Karpas-422 (cell line): ENCODE measurements at regions not wholly inside any gene's neighbourhood (a gene's known extent, or its start where the extent isn't known, plus 50 kb on each side); places are given as distances from the start of the nearest gene placed in this dataset.

Experiments
- DNase-seq: peaks from one replicate; pipeline ENCODE4 v3.0.0-alpha.2; 2015
- H2AFZ ChIP-seq: fragments of 200-600 bp; sonication (generic); 2 replicates; pipeline ENCODE4 v1.6.1; 2014; ENCODE audit warnings: antibody characterized with exemption, low read length, mixed read lengths
- H3K27ac ChIP-seq: fragments of 200-600 bp; sonication (generic); 2 replicates; pipeline ENCODE4 v1.5.1; 2014; ENCODE audit warnings: mild to moderate bottlenecking, low read length, moderate library complexity
- H3K27me3 ChIP-seq: fragments of 200-600 bp; sonication (generic); 2 replicates; pipeline ENCODE4 v1.6.1; 2014; ENCODE audit warnings: low read length, mixed read lengths
- H3K36me3 ChIP-seq: fragments of 200-600 bp; sonication (generic); 2 replicates; pipeline ENCODE4 v1.6.1; 2014; ENCODE audit warnings: low read length, mixed read lengths; ENCODE audit not compliant: insufficient read depth
- H3K4me1 ChIP-seq: fragments of 200-600 bp; sonication (generic); 2 replicates; pipeline ENCODE4 v1.6.1; 2014; ENCODE audit warnings: mild to moderate bottlenecking, low read length, mixed read lengths
- H3K4me2 ChIP-seq: fragments of 200-600 bp; sonication (generic); 2 replicates; pipeline ENCODE4 v1.6.1; 2014; ENCODE audit warnings: low read length, low read depth, mild to moderate bottlenecking; ENCODE audit not compliant: poor library complexity, severe bottlenecking
- H3K4me3 ChIP-seq: fragments of 200-600 bp; sonication (generic); 2 replicates; pipeline ENCODE4 v1.5.1; 2014; ENCODE audit warnings: mild to moderate bottlenecking, antibody characterized with exemption, low read length, mixed read lengths
- H3K79me2 ChIP-seq: fragments of 200-600 bp; sonication (generic); 2 replicates; pipeline ENCODE4 v1.6.1; 2014; ENCODE audit warnings: mild to moderate bottlenecking, low read length, mixed read lengths
- H3K9ac ChIP-seq: fragments of 200-600 bp; sonication (generic); 2 replicates; pipeline ENCODE4 v1.6.0; 2014; ENCODE audit warnings: low read length
- H3K9me2 ChIP-seq: fragments of 200-600 bp; sonication (generic), shearing (Covaris generic); replicated peaks from 2 replicates; pipeline ENCODE4 v1.6.0; 2014; ENCODE audit warnings: mild to moderate bottlenecking, low read length, moderate library complexity; ENCODE audit not compliant: insufficient read depth
- H3K9me3 ChIP-seq: fragments of 300-700, 200-600 bp; sonication (generic); 2 replicates; pipeline ENCODE4 v1.6.1; 2014; ENCODE audit warnings: low read length, mixed read lengths
- H4K20me1 ChIP-seq: fragments of 200-600 bp; sonication (generic); 2 replicates; pipeline ENCODE4 v1.6.1; 2014; ENCODE audit warnings: mild to moderate bottlenecking, antibody characterized with exemption, low read length, low read depth; ENCODE audit not compliant: insufficient read depth

- Histone ChIP-seq H3K9me2 (no peaks in the 10 kb centered on the region), H3K4me3 (no peak overlapping the region), H3K9me3 (no peaks in the 10 kb centered on the region), H2AFZ (no peak overlapping the region), H3K36me3 (no peaks in the 10 kb centered on the region), H3K27ac (no peak overlapping the region), H3K27me3 (no peaks in the 10 kb centered on the region), H3K79me2 (no peaks in the 10 kb centered on the region), H3K4me2 (no peak overlapping the region), H4K20me1 (no peaks in the 10 kb centered on the region), H3K9ac (no peak overlapping the region), H3K4me1 (no peaks in the 10 kb centered on the region)
- no peak for DNase-seq
Measured at GRCh38 chr4:114302472-114302871, 296.1 kb upstream of the UGT8 start.

- H4K20me1 ChIP-seq: no peaks in the 10 kb centered on the region
- DNase-seq: no peak
- H3K27me3 ChIP-seq: no peaks in the 10 kb centered on the region
- H3K79me2 ChIP-seq: no peaks in the 10 kb centered on the region
- H2AFZ ChIP-seq: no peak overlapping the region
- no peaks in the 10 kb centered on the region for H3K9me2 ChIP-seq
- no peak overlapping the region for H3K27ac ChIP-seq
- H3K4me3 ChIP-seq: no peak overlapping the region
- no peaks in the 10 kb centered on the region for H3K4me1 ChIP-seq
- H3K9ac ChIP-seq: no peak overlapping the region
- H3K36me3 ChIP-seq: no peaks in the 10 kb centered on the region
- no peak overlapping the region for H3K4me2 ChIP-seq
- no peaks in the 10 kb centered on the region for H3K9me3 ChIP-seq
Measured at GRCh38 chr4:114304046-114304445, 294.6 kb upstream of the UGT8 start.

DNA sequence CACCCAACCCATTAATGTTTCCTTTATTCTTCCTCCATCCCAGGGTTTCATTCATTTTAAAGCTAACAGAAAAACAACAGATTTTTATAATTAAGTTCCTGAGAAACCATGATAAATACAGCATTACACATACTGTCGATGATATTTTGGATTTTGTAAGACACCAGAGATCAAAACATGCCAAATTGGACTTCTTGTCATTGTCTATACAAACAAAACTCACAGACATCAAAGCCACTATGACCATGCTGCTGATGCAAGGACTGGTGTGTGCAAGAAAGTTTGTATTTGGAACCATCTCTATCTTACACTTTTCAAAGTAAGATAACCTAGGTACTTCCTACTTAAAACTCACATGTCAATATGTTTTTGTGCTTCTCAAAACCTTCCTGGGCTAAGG, 294.0 kb upstream of the UGT8 start:
- Histone ChIP-seq H3K4me2 (no peak overlapping the region), H3K79me2 (no peaks in the 10 kb centered on the region), H3K9me3 (no peaks in the 10 kb centered on the region), H2AFZ (no peak overlapping the region), H3K27ac (no peak overlapping the region), H3K27me3 (no peaks in the 10 kb centered on the region), H3K4me3 (no peak overlapping the region), H3K9ac (no peak overlapping the region), H3K4me1 (no peaks in the 10 kb centered on the region), H3K9me2 (no peaks in the 10 kb centered on the region), H3K36me3 (no peaks in the 10 kb centered on the region), H4K20me1 (no peaks in the 10 kb centered on the region)
- DNase-seq: no peak

DNA sequence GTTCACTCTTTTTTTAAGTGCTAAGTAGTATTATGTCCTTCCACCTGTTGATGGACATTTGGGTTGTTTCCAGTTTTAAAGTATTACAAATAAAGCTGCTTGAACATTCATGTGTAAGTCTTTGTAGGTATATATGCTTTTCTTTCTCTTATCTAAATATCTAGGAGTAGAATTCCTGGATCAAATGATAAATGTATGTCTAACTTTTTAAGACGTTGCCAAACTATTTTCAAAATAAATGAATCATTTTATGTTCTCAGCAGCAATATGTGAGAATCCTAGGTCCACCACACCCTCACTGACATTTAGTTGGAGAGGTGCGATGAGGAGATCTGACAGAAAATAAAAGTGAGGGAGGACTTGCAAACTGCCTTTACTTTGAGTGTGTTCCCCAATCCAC, 291.7 kb upstream of the UGT8 start:
- Histone ChIP-seq H4K20me1 (no peaks in the 10 kb centered on the region), H3K27ac (no peak overlapping the region), H3K4me3 (no peak overlapping the region), H3K9me2 (no peaks in the 10 kb centered on the region), H2AFZ (no peak overlapping the region), H3K36me3 (no peaks in the 10 kb centered on the region), H3K27me3 (no peaks in the 10 kb centered on the region), H3K4me2 (no peak overlapping the region), H3K9me3 (no peaks in the 10 kb centered on the region), H3K79me2 (no peaks in the 10 kb centered on the region), H3K4me1 (no peaks in the 10 kb centered on the region), H3K9ac (no peak overlapping the region)
- no peak for DNase-seq

DNA sequence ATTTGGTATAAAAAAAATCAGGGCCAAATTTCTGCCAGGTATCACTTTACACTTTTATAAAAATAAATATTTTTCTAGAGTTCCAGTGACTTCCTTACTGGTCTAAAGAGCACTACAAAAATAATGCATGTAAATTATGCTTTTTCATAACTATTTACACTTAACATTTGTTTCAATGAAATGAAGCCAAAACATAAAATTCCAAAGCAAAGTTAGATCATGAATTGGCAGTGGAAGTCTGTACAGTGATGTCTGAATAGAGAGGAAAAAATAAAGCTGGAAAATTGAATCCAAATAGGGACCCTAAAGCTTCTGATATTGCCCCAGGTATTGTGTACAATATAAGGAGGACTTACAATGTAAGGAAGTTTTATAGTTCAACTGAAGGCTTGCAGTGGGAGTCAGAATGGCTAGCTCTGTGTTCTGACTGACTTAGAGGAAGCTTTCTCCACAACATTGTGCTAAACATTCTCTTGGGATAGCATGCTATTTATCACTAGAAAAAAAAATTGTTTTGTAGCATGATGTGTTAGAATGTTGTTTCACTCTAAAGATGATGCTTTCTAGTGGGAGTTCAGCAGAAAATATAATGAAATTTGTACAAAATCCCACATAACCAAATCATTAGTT, 288.2 kb upstream of the UGT8 start:
- Histone ChIP-seq H3K27me3 (no peaks in the 10 kb centered on the region), H3K79me2 (no peaks in the 10 kb centered on the region), H3K36me3 (no peaks in the 10 kb centered on the region), H3K9me2 (no peaks in the 10 kb centered on the region), H3K4me3 (no peak overlapping the region), H3K4me2 (no peak overlapping the region), H3K9ac (no peak overlapping the region), H4K20me1 (no peaks in the 10 kb centered on the region), H3K9me3 (no peaks in the 10 kb centered on the region), H3K27ac (no peak overlapping the region), H2AFZ (no peak overlapping the region), H3K4me1 (no peaks in the 10 kb centered on the region)
- no peak for DNase-seq

DNA sequence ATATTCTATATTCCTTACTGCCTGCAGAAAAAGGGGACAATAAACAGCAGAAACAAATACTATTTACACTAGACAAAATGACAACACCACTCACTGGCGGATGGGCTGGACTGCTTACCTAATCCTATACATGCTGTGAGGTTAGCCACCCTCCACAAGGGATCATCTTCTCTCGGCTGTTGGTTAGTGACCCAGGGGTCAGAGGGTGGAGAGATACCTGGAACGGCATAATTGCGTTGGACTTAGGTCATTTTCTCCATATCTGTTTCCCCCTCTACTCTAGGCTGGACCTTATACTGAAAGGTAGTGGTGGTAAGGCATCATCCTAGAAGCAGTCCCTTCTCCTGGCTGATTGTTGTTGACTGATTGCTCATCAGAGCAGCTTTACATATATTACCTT, 286.8 kb upstream of the UGT8 start:
- no peaks in the 10 kb centered on the region for H3K27me3 ChIP-seq
- H3K9me3 ChIP-seq: no peaks in the 10 kb centered on the region
- H3K9ac ChIP-seq: no peak overlapping the region
- H3K4me1 ChIP-seq: no peaks in the 10 kb centered on the region
- H3K9me2 ChIP-seq: no peaks in the 10 kb centered on the region
- no peak for DNase-seq
- H3K79me2 ChIP-seq: no peaks in the 10 kb centered on the region
- no peak overlapping the region for H3K27ac ChIP-seq
- H3K36me3 ChIP-seq: no peaks in the 10 kb centered on the region
- H2AFZ ChIP-seq: no peak overlapping the region
- H3K4me2 ChIP-seq: no peak overlapping the region
- H4K20me1 ChIP-seq: no peaks in the 10 kb centered on the region
- no peak overlapping the region for H3K4me3 ChIP-seq

DNA sequence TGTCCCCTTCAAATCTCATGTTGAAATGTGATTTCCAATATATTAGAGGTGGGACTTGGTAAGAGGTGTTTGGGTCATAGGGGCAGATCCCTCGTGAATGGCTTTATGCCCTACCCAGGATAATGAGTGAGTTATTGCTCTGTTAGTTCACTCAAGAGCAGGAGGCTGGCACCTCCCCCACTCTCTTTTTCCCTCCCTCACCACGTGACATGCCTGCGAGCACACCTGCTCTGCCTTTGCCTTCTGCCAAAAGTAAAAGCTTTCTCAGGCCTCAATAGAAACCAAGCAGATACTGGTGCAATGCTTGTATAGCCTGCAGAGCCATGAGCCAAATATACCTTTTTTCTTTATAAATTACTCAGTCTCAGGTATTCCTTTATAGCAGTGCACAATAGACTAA, 286.3 kb upstream of the UGT8 start:
- Histone ChIP-seq H3K4me2 (no peak overlapping the region), H4K20me1 (no peaks in the 10 kb centered on the region), H3K9me2 (no peaks in the 10 kb centered on the region), H3K4me3 (no peak overlapping the region), H3K4me1 (no peaks in the 10 kb centered on the region), H3K79me2 (no peaks in the 10 kb centered on the region), H3K9me3 (no peaks in the 10 kb centered on the region), H3K27me3 (no peaks in the 10 kb centered on the region), H3K36me3 (no peaks in the 10 kb centered on the region), H3K9ac (no peak overlapping the region), H2AFZ (no peak overlapping the region), H3K27ac (no peak overlapping the region)
- no peak for DNase-seq

DNA sequence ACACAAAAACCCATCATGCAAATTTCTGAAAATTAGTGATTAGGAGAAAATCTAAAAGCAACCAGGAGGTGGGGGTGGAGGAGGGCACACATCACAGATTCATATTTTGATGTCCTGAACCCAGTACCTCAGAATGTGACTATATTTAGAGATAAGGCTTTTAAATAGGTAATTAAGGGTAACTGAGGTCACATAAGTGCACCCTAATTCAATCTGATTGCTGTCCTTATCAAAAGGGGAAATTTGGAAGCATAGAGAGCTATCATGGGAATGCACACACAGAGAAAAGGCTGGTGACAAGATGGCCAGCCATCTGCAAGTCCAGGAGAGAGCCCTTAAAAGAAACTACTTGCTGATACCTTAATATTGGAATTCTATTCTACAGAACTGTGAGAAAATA, 281.8 kb upstream of the UGT8 start:
- no peak for DNase-seq
- no peaks in the 10 kb centered on the region; the same call in 1 of the 2 replicates for H3K27me3 ChIP-seq
- no peak overlapping the region for H3K4me3 ChIP-seq
- no peaks in the 10 kb centered on the region for H3K9me2 ChIP-seq
- no peaks in the 10 kb centered on the region for H3K36me3 ChIP-seq
- H3K79me2 ChIP-seq: no peaks in the 10 kb centered on the region
- H3K4me1 ChIP-seq: no peaks in the 10 kb centered on the region
- H3K4me2 ChIP-seq: no peak overlapping the region
- H3K27ac ChIP-seq: no peak overlapping the region
- no peak overlapping the region for H2AFZ ChIP-seq
- H3K9ac ChIP-seq: no peak overlapping the region
- H4K20me1 ChIP-seq: no peaks in the 10 kb centered on the region
- H3K9me3 ChIP-seq: no peaks in the 10 kb centered on the region

GRCh38 chr4:114317564-114317963, 281.0 kb upstream of the UGT8 start:
- Histone ChIP-seq H3K27ac (no peak overlapping the region), H4K20me1 (no peaks in the 10 kb centered on the region), H3K27me3 (no peaks in the 10 kb centered on the region; the same call in 1 of the 2 replicates), H3K9ac (no peak overlapping the region), H3K79me2 (no peaks in the 10 kb centered on the region), H2AFZ (no peak overlapping the region), H3K36me3 (no peaks in the 10 kb centered on the region), H3K9me2 (no peaks in the 10 kb centered on the region), H3K4me3 (no peak overlapping the region), H3K4me2 (no peak overlapping the region), H3K4me1 (no peaks in the 10 kb centered on the region), H3K9me3 (no peaks in the 10 kb centered on the region)
- DNase-seq: no peak
